ENCODE measurements at regions not wholly inside any gene's neighbourhood (a gene's known extent, or its start where the extent isn't known, plus 50 kb on each side); places are given as distances from the start of the nearest gene placed in this dataset.
A peak's percentile ranks its signal among the peaks of the same experiment; 100 is the strongest.

- Histone ChIP-seq H3K4me3 (replicated peaks in 1 of 3; ENCODE audit: insufficient read depth in 1 of 3, low read depth in 1 of 3, low read length in 3 of 3) (no peak overlapping the region), H3K27me3 (ENCODE audit: control insufficient read depth in 2 of 2, insufficient read depth in 2 of 2, low read length in 2 of 2) (peaks cover 7% of the 10 kb centered on the region in 2 experiments), H3K36me3 (ENCODE audit: control insufficient read depth in 2 of 2, extremely low read depth in 1 of 2, insufficient read depth in 2 of 2, low read length in 2 of 2) (no peaks in the 10 kb centered on the region), H3K9ac (replicated peaks; ENCODE audit: extremely low read depth, insufficient read depth, low read length) (no peak overlapping the region), H3K4me1 (ENCODE audit: control insufficient read depth, extremely low read depth, insufficient read depth, low read length) (no peaks in the 10 kb centered on the region), H2AFZ (ENCODE audit: low read depth, low read length) (no peak overlapping the region), H3K79me2 (ENCODE audit: control insufficient read depth, insufficient read depth, low read length) (no peaks in the 10 kb centered on the region), H3K9me1 (replicated peaks; ENCODE audit: control insufficient read depth, extremely low read depth, insufficient read depth, low read length) (no peaks in the 10 kb centered on the region), H3K9me3 (replicated peaks; ENCODE audit: control insufficient read depth, insufficient read depth, low read length) (no peaks in the 10 kb centered on the region), H4K20me1 (replicated peaks; ENCODE audit: control insufficient read depth, extremely low read depth, insufficient read depth, low read length) (no peaks in the 10 kb centered on the region), H3K27ac (ENCODE audit: insufficient read depth, low read depth, low read length) (no peak overlapping the region), H3K4me2 (ENCODE audit: insufficient read depth, low read length) (no peak overlapping the region)
- no peak for TF ChIP-seq MYC (IDR thresholded peaks at IDR 0.05; ENCODE audit: low read depth, low read length)
- TF ChIP-seq, protein P1, sequence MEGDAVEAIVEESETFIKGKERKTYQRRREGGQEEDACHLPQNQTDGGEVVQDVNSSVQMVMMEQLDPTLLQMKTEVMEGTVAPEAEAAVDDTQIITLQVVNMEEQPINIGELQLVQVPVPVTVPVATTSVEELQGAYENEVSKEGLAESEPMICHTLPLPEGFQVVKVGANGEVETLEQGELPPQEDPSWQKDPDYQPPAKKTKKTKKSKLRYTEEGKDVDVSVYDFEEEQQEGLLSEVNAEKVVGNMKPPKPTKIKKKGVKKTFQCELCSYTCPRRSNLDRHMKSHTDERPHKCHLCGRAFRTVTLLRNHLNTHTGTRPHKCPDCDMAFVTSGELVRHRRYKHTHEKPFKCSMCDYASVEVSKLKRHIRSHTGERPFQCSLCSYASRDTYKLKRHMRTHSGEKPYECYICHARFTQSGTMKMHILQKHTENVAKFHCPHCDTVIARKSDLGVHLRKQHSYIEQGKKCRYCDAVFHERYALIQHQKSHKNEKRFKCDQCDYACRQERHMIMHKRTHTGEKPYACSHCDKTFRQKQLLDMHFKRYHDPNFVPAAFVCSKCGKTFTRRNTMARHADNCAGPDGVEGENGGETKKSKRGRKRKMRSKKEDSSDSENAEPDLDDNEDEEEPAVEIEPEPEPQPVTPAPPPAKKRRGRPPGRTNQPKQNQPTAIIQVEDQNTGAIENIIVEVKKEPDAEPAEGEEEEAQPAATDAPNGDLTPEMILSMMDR (IDR thresholded peaks at IDR 0.05; ENCODE audit: extremely low read depth in 1 of 2, insufficient read depth in 1 of 2, low read depth in 1 of 2, low read length in 2 of 2): no peak
- TF ChIP-seq JUN (IDR thresholded peaks at IDR 0.05; ENCODE audit: borderline replicate concordance, insufficient read depth, insufficient read length, low read depth): no peak
- TF ChIP-seq FOS (IDR thresholded peaks at IDR 0.05; ENCODE audit: borderline replicate concordance, insufficient read depth, low read length): no peak
- no peak for TF ChIP-seq POLR2A (IDR thresholded peaks at IDR 0.05; ENCODE audit: low read depth, low read length)
- TF ChIP-seq EZH2 (IDR thresholded peaks at IDR 0.05; ENCODE audit: borderline replicate concordance, low read depth, low read length, severe bottlenecking): no peak
- intact Hi-C loops (cut with micrococcal nuclease) (no loop called here), dilution Hi-C loops (cut with MboI; ENCODE audit: extremely low pct_ligation_motif_present, low sequenced_read_pairs) (no loop called here)
- DNase-seq (ENCODE audit: low read depth, low spot score): peak; percentile 33
- no TSS peak for BruUV-seq (replicated peaks)
- CTCF ChIA-PET: interaction anchor here (0.5 kb wide), 1 partner anchor 64 kb away, joined by 3 read pairs; no protein-coding TSS in a partner anchor
- POLR2A ChIA-PET: no interaction called here
- FAIRE-seq: peak; percentile 60
These were observed 68.3 kb upstream of the PGM2 start for GRCh38 chr4:37758226-37758625.

GRCh38 chr4:37757761-37758160 lies 68.7 kb upstream of the PGM2 start:
- Histone ChIP-seq H3K9me1 (replicated peaks; ENCODE audit: control insufficient read depth, extremely low read depth, insufficient read depth, low read length) (no peaks in the 10 kb centered on the region), H3K36me3 (ENCODE audit: control insufficient read depth in 2 of 2, extremely low read depth in 1 of 2, insufficient read depth in 2 of 2, low read length in 2 of 2) (no peaks in the 10 kb centered on the region), H2AFZ (ENCODE audit: low read depth, low read length) (no peak overlapping the region), H4K20me1 (replicated peaks; ENCODE audit: control insufficient read depth, extremely low read depth, insufficient read depth, low read length) (no peaks in the 10 kb centered on the region), H3K4me3 (replicated peaks in 1 of 3; ENCODE audit: insufficient read depth in 1 of 3, low read depth in 1 of 3, low read length in 3 of 3) (no peak overlapping the region), H3K4me1 (ENCODE audit: control insufficient read depth, extremely low read depth, insufficient read depth, low read length) (no peaks in the 10 kb centered on the region), H3K27me3 (ENCODE audit: control insufficient read depth in 2 of 2, insufficient read depth in 2 of 2, low read length in 2 of 2) (peaks cover 7% of the 10 kb centered on the region in 2 experiments), H3K9me3 (replicated peaks; ENCODE audit: control insufficient read depth, insufficient read depth, low read length) (no peaks in the 10 kb centered on the region), H3K27ac (ENCODE audit: insufficient read depth, low read depth, low read length) (no peak overlapping the region), H3K4me2 (ENCODE audit: insufficient read depth, low read length) (no peak overlapping the region), H3K9ac (replicated peaks; ENCODE audit: extremely low read depth, insufficient read depth, low read length) (no peak overlapping the region), H3K79me2 (ENCODE audit: control insufficient read depth, insufficient read depth, low read length) (no peaks in the 10 kb centered on the region)
- intact Hi-C loops (cut with micrococcal nuclease) (no loop called here), dilution Hi-C loops (cut with MboI; ENCODE audit: extremely low pct_ligation_motif_present, low sequenced_read_pairs) (no loop called here)
- TF ChIP-seq GATA2 (IDR thresholded peaks at IDR 0.05; ENCODE audit: insufficient read depth, insufficient read length, low read depth, low read length): no peak
- no peak for TF ChIP-seq POLR2AphosphoS5 (IDR thresholded peaks at IDR 0.05; ENCODE audit: insufficient read depth, low read depth, low read length)
- TF ChIP-seq FOS (IDR thresholded peaks at IDR 0.05; ENCODE audit: borderline replicate concordance, insufficient read depth, low read length): no peak
- no peak for TF ChIP-seq POLR2A (IDR thresholded peaks at IDR 0.05; ENCODE audit: low read depth, low read length)
- TF ChIP-seq, protein P2, sequence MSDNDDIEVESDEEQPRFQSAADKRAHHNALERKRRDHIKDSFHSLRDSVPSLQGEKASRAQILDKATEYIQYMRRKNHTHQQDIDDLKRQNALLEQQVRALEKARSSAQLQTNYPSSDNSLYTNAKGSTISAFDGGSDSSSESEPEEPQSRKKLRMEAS (IDR thresholded peaks at IDR 0.05; ENCODE audit: insufficient read depth, insufficient read length): no peak
- TF ChIP-seq MYC (IDR thresholded peaks at IDR 0.05; ENCODE audit: low read depth, low read length): no peak
- no peak for TF ChIP-seq EZH2 (IDR thresholded peaks at IDR 0.05; ENCODE audit: borderline replicate concordance, low read depth, low read length, severe bottlenecking)
- no peak for TF ChIP-seq JUN (IDR thresholded peaks at IDR 0.05; ENCODE audit: borderline replicate concordance, insufficient read depth, insufficient read length, low read depth)
- TF ChIP-seq, protein P1 (IDR thresholded peaks at IDR 0.05; ENCODE audit: extremely low read depth in 1 of 2, insufficient read depth in 1 of 2, low read depth in 1 of 2, low read length in 2 of 2): no peak
- ChIA-PET CTCF (no interaction called here), POLR2A (no interaction called here)
- FAIRE-seq (no peak), DNase-seq (ENCODE audit: low read depth, low spot score) (no peak)
- no TSS peak for BruUV-seq (replicated peaks)

Data from endothelial cell of umbilical vein (primary cell).